ENCODE measurements at regions not wholly inside any gene's neighbourhood (a gene's known extent, or its start where the extent isn't known, plus 50 kb on each side); places are given as distances from the start of the nearest gene placed in this dataset.

GRCh38 chr10:58985216-58985615 is 191.2 kb upstream of the PHYHIPL start:
- H3K27ac ChIP-seq: no peak overlapping the region
- no peaks in the 10 kb centered on the region for H3K9me3 ChIP-seq (ENCODE audit: severe bottlenecking)
- TF ChIP-seq, protein P1, sequence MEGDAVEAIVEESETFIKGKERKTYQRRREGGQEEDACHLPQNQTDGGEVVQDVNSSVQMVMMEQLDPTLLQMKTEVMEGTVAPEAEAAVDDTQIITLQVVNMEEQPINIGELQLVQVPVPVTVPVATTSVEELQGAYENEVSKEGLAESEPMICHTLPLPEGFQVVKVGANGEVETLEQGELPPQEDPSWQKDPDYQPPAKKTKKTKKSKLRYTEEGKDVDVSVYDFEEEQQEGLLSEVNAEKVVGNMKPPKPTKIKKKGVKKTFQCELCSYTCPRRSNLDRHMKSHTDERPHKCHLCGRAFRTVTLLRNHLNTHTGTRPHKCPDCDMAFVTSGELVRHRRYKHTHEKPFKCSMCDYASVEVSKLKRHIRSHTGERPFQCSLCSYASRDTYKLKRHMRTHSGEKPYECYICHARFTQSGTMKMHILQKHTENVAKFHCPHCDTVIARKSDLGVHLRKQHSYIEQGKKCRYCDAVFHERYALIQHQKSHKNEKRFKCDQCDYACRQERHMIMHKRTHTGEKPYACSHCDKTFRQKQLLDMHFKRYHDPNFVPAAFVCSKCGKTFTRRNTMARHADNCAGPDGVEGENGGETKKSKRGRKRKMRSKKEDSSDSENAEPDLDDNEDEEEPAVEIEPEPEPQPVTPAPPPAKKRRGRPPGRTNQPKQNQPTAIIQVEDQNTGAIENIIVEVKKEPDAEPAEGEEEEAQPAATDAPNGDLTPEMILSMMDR (IDR thresholded peaks at IDR 0.05; ENCODE audit: low read depth, low read length): no peak
- no peak for DNase-seq
- no peaks in the 10 kb centered on the region for H3K27me3 ChIP-seq (ENCODE audit: insufficient read depth, low read depth, severe bottlenecking)
- H3K36me3 ChIP-seq: no peaks in the 10 kb centered on the region
- no peak overlapping the region for H3K4me3 ChIP-seq (ENCODE audit: low read depth, low read length)

- Histone ChIP-seq H3K27ac (no peak overlapping the region), H3K36me3 (no peaks in the 10 kb centered on the region), H3K27me3 (ENCODE audit: insufficient read depth, low read depth, severe bottlenecking) (no peaks in the 10 kb centered on the region), H3K4me3 (ENCODE audit: low read depth, low read length) (no peak overlapping the region), H3K9me3 (ENCODE audit: severe bottlenecking) (no peaks in the 10 kb centered on the region)
- TF ChIP-seq, protein P1 (IDR thresholded peaks at IDR 0.05; ENCODE audit: low read depth, low read length): no peak
- DNase-seq: no peak
Observed at GRCh38 chr10:58989486-58990039, 186.9 kb upstream of the PHYHIPL start.

DNA sequence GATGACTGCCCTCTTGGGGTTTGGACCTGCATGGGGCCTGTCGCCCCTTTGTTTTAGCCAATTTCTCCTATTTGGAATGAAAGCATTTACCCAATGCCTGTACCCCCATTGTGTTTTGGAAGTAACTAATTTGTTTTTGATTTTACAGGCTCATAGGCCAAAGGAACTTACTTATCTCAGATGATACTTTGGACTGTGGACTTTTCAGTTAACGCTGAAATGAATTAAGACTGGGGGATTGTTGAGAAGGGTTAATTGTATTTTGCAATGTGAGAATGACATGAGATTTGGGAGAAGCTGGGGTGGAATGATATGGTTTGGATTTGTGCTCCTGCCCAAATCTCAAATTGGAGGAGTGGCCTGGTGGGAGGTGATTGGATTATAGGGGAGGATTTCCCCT is 185.8 kb upstream of the PHYHIPL start:
- Histone ChIP-seq H3K36me3 (no peaks in the 10 kb centered on the region), H3K27me3 (ENCODE audit: insufficient read depth, low read depth, severe bottlenecking) (no peaks in the 10 kb centered on the region), H3K4me3 (ENCODE audit: low read depth, low read length) (no peak overlapping the region), H3K27ac (no peak overlapping the region), H3K9me3 (ENCODE audit: severe bottlenecking) (no peaks in the 10 kb centered on the region)
- no peak for DNase-seq
- TF ChIP-seq, protein P1 (IDR thresholded peaks at IDR 0.05; ENCODE audit: low read depth, low read length): no peak

GRCh38 chr10:58991856-58992255 is 184.6 kb upstream of the PHYHIPL start:
- Histone ChIP-seq H3K9me3 (ENCODE audit: severe bottlenecking) (no peaks in the 10 kb centered on the region), H3K36me3 (no peaks in the 10 kb centered on the region), H3K27ac (no peak overlapping the region), H3K4me3 (ENCODE audit: low read depth, low read length) (no peak overlapping the region), H3K27me3 (ENCODE audit: insufficient read depth, low read depth, severe bottlenecking) (no peaks in the 10 kb centered on the region)
- DNase-seq: no peak
- TF ChIP-seq, protein P1 (IDR thresholded peaks at IDR 0.05; ENCODE audit: low read depth, low read length): no peak

DNA sequence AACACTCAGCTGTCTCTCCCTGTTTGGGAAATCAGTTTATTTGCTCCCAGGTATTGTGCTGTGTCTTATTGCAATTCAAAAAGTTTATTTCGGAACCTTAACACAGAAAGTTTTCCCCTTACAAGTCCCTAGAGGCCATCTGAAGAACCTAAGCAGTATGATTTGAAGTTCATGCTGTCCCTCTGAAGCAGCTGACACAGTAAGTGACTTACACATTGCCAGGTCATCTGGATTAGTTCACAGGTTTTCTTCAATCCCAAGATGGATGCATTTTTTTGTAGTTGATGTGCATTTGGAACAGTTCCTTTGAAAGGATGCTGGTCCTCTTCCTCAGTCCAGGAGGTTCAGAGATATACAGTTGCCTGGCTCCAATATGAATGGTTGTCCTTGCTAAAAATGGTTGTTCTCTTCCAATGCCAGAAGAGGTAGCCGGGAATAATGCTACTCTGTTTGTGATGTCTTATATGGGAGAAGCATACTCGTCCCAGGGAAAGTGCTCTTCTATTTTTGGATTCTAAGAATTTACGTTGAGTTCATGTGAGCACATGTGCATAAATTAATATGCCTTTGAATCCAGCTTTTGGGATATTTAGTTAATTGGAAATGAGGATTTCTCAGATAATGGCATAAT is 183.5 kb upstream of the PHYHIPL start:
- DNase-seq: no peak
- TF ChIP-seq, protein P1 (IDR thresholded peaks at IDR 0.05; ENCODE audit: low read depth, low read length): no peak
- H3K4me3 ChIP-seq (ENCODE audit: low read depth, low read length): no peak overlapping the region
- H3K36me3 ChIP-seq: no peaks in the 10 kb centered on the region
- H3K27ac ChIP-seq: no peak overlapping the region
- no peaks in the 10 kb centered on the region for H3K9me3 ChIP-seq (ENCODE audit: severe bottlenecking)
- H3K27me3 ChIP-seq (ENCODE audit: insufficient read depth, low read depth, severe bottlenecking): no peaks in the 10 kb centered on the region
